HepG2 (cell line): ENCODE measurements at regions not wholly inside any gene's neighbourhood (a gene's known extent, or its start where the extent isn't known, plus 50 kb on each side); places are given as distances from the start of the nearest gene placed in this dataset.

Experiments
- ATF1 ChIP-seq: IDR thresholded peaks from 2 replicates; pipeline ENCODE4 v1.6.1; 2016; ENCODE audit warnings: mild to moderate bottlenecking, control low read depth
- GABPB1 ChIP-seq: IDR thresholded peaks from 2 replicates; pipeline ENCODE4 v1.6.1; 2016; ENCODE audit warnings: mild to moderate bottlenecking, missing genetic modification reagents, moderate library complexity, missing compliant biosample characterization
- PTBP1 ChIP-seq: fragments of 200-400 bp; formaldehyde crosslinking; IDR thresholded peaks from 2 replicates; pipeline ENCODE4 v1.6.1; 2018; ENCODE audit warnings: low read length, low read depth; ENCODE audit not compliant: poor library complexity, severe bottlenecking
- STAT5B ChIP-seq: sonication (generic); formaldehyde crosslinking; IDR thresholded peaks from 2 replicates; pipeline ENCODE4 v1.4.0; 2020; ENCODE audit warnings: missing genetic modification reagents
- YEATS2 ChIP-seq: sonication (generic); formaldehyde crosslinking; IDR thresholded peaks from 2 replicates; pipeline ENCODE4 v1.4.0; 2020; ENCODE audit warnings: missing genetic modification reagents, borderline replicate concordance
- ZNF768 ChIP-seq: sonication (generic); formaldehyde crosslinking; IDR thresholded peaks from 2 replicates; pipeline ENCODE4 v1.4.0; 2020; ENCODE audit warnings: missing genetic modification reagents
- TF ChIP-seq, protein P1 (sequence below), 2 experiments: sonication (generic) in 1 of 2; formaldehyde crosslinking in 1 of 2; IDR thresholded peaks; 2 replicates each; pipeline versions ENCODE4 v1.5.1 to v1.6.1; 2011 to 2020; ENCODE audit warnings: borderline replicate concordance in 1 of 2, low read depth in 1 of 2, low read length in 1 of 2, mild to moderate bottlenecking in 1 of 2, missing genetic modification reagents in 1 of 2, moderate library complexity in 1 of 2

GRCh38 chr12:125856896-125857295 lies 791.7 kb downstream of the AACS start:
- TF ChIP-seq, protein P1, sequence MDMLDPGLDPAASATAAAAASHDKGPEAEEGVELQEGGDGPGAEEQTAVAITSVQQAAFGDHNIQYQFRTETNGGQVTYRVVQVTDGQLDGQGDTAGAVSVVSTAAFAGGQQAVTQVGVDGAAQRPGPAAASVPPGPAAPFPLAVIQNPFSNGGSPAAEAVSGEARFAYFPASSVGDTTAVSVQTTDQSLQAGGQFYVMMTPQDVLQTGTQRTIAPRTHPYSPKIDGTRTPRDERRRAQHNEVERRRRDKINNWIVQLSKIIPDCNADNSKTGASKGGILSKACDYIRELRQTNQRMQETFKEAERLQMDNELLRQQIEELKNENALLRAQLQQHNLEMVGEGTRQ (IDR thresholded peaks at IDR 0.05; ENCODE audit: low read depth, low read length): no peak
- TF ChIP-seq, protein P1 (CRISPR knock-in tag; IDR thresholded peaks at IDR 0.05; ENCODE audit: borderline replicate concordance): no peak
- TF ChIP-seq ATF1 (CRISPR knock-in tag): no peak
- no peak for TF ChIP-seq YEATS2 (CRISPR knock-in tag)
- no peak for TF ChIP-seq GABPB1
- TF ChIP-seq PTBP1: no peak
- TF ChIP-seq STAT5B: no peak
- no peak for TF ChIP-seq ZNF768 (CRISPR knock-in tag)
